SH-SY5Y (cell line): ENCODE measurements at regions not wholly inside any gene's neighbourhood (a gene's known extent, or its start where the extent isn't known, plus 50 kb on each side); places are given as distances from the start of the nearest gene placed in this dataset.

Experiments
- GATA2 ChIP-seq: IDR thresholded peaks from 2 replicates; pipeline ENCODE4 v1.6.1; 2011; ENCODE audit warnings: mild to moderate bottlenecking, low read depth, low read length
- GATA3 ChIP-seq: IDR thresholded peaks from 2 replicates; pipeline ENCODE4 v1.6.1; 2011; ENCODE audit warnings: low read depth, mild to moderate bottlenecking, low read length, moderate library complexity

DNA sequence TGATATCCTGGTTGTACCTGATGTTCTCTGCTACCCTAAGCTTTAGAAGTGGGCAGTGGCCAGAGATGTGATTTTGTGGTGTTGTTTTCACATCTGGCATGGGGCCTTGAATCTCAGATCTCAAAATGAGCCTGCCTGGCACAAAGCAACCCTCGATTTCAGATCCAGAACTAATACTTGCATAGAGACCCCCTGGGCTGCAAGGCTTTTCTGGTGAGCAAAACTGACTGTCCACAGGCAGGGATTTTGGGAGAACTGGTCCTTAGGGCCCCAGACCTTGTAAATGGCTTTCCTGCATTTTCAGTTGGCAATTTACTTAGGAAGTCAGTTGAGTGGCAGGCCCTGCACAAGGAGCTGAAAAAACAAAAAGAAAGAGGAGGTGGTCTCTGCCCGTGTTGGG is 265.3 kb downstream of the MYCN start:
- TF ChIP-seq GATA2 (no peak), GATA3 (no peak)
